Parathyroid adenoma (tissue), 2 donors: ENCODE measurements at regions not wholly inside any gene's neighbourhood (a gene's known extent, or its start where the extent isn't known, plus 50 kb on each side); places are given as distances from the start of the nearest gene placed in this dataset.
"Not testable (repeated sequence)": the region's sequence is repeated elsewhere in the genome, so short reads cannot be mapped to it uniquely, and the experiment has no call there.

Experiments
- H2AFZ ChIP-seq: fragments of 300-600 bp; sonication (generic); one replicate; pipeline ENCODE4 v1.7.0; 2017; ENCODE audit warnings: antibody characterized with exemption, mild to moderate bottlenecking
- H3K27ac ChIP-seq: fragments of 300-600 bp; sonication (generic); one replicate; pipeline ENCODE4 v1.7.0; 2017
- H3K27me3 ChIP-seq: fragments of 300-600 bp; sonication (generic); one replicate; pipeline ENCODE4 v1.7.0; 2017; ENCODE audit warnings: low read length; ENCODE audit not compliant: control insufficient read depth, insufficient read depth
- H3K36me3 ChIP-seq: fragments of 300-600 bp; sonication (generic); one replicate; pipeline ENCODE4 v1.7.0; 2017; ENCODE audit warnings: low read length; ENCODE audit not compliant: control insufficient read depth, insufficient read depth
- H3K4me1 ChIP-seq: fragments of 300-600 bp; sonication (generic); one replicate; pipeline ENCODE4 v1.7.0; 2017; ENCODE audit warnings: control low read depth
- H3K4me2 ChIP-seq: fragments of 300-600 bp; sonication (generic); one replicate; pipeline ENCODE4 v1.7.0; 2017; ENCODE audit warnings: low read length
- H3K4me3 ChIP-seq: fragments of 300-600 bp; sonication (generic); one replicate; pipeline ENCODE4 v1.7.0; 2017; ENCODE audit warnings: low read depth, low read length
- H3K79me2 ChIP-seq: fragments of 300-600 bp; sonication (generic); one replicate; pipeline ENCODE4 v1.7.0; 2017; ENCODE audit warnings: control low read depth
- H3K9ac ChIP-seq: fragments of 300-600 bp; sonication (generic); one replicate; pipeline ENCODE4 v1.7.0; 2017; ENCODE audit warnings: mild to moderate bottlenecking
- H3K9me3 ChIP-seq: fragments of 300-600 bp; sonication (generic); one replicate; pipeline ENCODE4 v1.7.0; 2017; ENCODE audit warnings: low read length; ENCODE audit not compliant: control insufficient read depth
- TF ChIP-seq, protein P1 (sequence below): fragments of 300-600 bp; sonication (generic); IDR thresholded peaks from one replicate; pipeline ENCODE4 v1.7.0; 2017; ENCODE audit warnings: antibody characterized with exemption, mild to moderate bottlenecking
- donor health status: primary hyperparathyroidism.

- H2AFZ ChIP-seq, result no peak overlapping the region
- H3K9me3 ChIP-seq, result no peaks in the 10 kb centered on the region
- H3K4me3 ChIP-seq, result no peak overlapping the region
- no peaks in the 10 kb centered on the region for H3K4me1 ChIP-seq
- H3K36me3 ChIP-seq, result no peaks in the 10 kb centered on the region
- TF ChIP-seq, protein P1, sequence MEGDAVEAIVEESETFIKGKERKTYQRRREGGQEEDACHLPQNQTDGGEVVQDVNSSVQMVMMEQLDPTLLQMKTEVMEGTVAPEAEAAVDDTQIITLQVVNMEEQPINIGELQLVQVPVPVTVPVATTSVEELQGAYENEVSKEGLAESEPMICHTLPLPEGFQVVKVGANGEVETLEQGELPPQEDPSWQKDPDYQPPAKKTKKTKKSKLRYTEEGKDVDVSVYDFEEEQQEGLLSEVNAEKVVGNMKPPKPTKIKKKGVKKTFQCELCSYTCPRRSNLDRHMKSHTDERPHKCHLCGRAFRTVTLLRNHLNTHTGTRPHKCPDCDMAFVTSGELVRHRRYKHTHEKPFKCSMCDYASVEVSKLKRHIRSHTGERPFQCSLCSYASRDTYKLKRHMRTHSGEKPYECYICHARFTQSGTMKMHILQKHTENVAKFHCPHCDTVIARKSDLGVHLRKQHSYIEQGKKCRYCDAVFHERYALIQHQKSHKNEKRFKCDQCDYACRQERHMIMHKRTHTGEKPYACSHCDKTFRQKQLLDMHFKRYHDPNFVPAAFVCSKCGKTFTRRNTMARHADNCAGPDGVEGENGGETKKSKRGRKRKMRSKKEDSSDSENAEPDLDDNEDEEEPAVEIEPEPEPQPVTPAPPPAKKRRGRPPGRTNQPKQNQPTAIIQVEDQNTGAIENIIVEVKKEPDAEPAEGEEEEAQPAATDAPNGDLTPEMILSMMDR, result no peak
- H3K27ac ChIP-seq, result no peak overlapping the region
- H3K4me2 ChIP-seq, result no peak overlapping the region
- H3K27me3 ChIP-seq, result no peaks in the 10 kb centered on the region
- H3K79me2 ChIP-seq, result no peaks in the 10 kb centered on the region
- no peak overlapping the region for H3K9ac ChIP-seq
Measured at GRCh38 chr9:91011891-91012290, 210.3 kb downstream of the SYK start.

DNA sequence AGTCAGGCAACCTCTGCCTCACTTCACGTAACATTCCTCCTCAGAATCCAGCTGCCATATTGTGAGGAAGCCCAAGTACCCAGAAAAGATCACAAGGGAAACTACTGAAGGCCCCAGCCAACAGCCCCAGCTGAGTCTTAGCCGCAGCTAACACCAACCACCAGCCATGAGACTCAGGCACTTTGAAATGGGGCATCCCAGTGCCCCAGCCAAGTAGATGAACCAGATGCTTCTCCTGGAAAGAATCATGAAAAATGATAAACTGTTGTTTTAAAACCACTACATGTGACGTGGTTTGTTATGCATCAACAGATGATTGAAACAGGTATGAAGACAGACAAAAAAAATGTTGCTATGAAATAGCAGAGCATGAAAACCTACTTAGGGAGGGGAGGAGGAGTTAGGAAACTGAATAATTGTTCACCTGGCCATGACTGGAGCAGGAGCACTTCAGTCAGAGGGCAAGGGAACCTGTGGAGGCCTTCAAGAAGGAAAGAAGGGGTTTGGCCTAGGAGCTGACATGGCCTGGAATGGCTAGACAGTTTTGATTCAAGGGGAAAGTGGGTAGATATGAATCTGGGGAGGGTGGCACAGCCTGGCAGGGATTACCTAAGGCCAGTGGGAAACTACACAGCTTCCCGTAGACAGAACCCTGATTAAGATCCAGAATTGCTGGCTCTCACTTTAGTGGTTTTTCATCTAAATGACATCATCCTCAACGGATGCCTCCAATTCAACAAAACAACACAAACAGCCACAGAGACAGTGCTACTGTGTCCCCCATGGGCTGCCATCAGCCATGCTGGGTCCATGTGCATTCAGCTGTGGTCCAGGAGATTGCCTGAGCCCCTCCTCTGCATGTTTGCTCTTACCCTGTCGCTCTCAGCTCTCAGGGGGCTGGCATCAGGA, 211.6 kb downstream of the SYK start:
- H3K9me3 ChIP-seq, result no peaks in the 10 kb centered on the region
- H2AFZ ChIP-seq, result no peak overlapping the region
- no peaks in the 10 kb centered on the region for H3K27me3 ChIP-seq
- no peaks in the 10 kb centered on the region for H3K79me2 ChIP-seq
- no peaks in the 10 kb centered on the region for H3K4me1 ChIP-seq
- H3K4me3 ChIP-seq, result no peak overlapping the region
- H3K27ac ChIP-seq, result no peak overlapping the region
- no peak overlapping the region for H3K4me2 ChIP-seq
- H3K36me3 ChIP-seq, result no peaks in the 10 kb centered on the region
- no peak overlapping the region for H3K9ac ChIP-seq
- TF ChIP-seq, protein P1, result no peak

DNA sequence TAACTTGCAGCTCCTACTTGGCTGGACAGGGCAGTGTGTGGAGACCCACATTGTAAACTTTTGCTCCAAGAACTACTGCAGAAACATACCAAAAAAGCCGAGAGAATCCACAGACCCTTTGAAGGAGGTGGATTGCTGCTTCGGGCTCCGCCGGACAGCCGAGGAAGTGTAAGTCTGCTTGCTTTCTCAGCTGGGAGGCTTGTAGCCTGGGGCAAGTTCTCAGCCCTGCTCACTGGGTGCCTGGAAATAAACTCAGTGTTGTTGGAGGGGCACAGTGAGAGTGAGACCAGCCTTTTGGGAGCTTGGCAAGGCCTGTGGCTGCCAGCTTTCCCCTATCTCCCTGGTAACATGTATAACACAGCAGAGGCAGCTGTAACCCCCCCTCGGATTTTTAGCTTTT, 215.6 kb downstream of the SYK start:
- TF ChIP-seq, protein P1, result no peak

GRCh38 chr9:91019871-91020270, 218.3 kb downstream of the SYK start:
- H3K9ac ChIP-seq, H2AFZ ChIP-seq, H3K4me2 ChIP-seq, H3K4me1 ChIP-seq, H3K79me2 ChIP-seq, H3K36me3 ChIP-seq, H3K27me3 ChIP-seq, H3K4me3 ChIP-seq, H3K27ac ChIP-seq, H3K9me3 ChIP-seq: not testable (repeated sequence)

More for the DNA sequence above, 215.6 kb downstream of the SYK start:
- no peaks in the 10 kb centered on the region for H3K9me3 ChIP-seq
- no peak overlapping the region for H3K4me3 ChIP-seq
- H2AFZ ChIP-seq, result no peak overlapping the region
- H3K36me3 ChIP-seq, result no peaks in the 10 kb centered on the region
- H3K27ac ChIP-seq, result no peak overlapping the region
- no peaks in the 10 kb centered on the region for H3K27me3 ChIP-seq
- no peaks in the 10 kb centered on the region for H3K4me1 ChIP-seq
- H3K79me2 ChIP-seq, result no peaks in the 10 kb centered on the region
- no peak overlapping the region for H3K9ac ChIP-seq
- no peak overlapping the region for H3K4me2 ChIP-seq

DNA sequence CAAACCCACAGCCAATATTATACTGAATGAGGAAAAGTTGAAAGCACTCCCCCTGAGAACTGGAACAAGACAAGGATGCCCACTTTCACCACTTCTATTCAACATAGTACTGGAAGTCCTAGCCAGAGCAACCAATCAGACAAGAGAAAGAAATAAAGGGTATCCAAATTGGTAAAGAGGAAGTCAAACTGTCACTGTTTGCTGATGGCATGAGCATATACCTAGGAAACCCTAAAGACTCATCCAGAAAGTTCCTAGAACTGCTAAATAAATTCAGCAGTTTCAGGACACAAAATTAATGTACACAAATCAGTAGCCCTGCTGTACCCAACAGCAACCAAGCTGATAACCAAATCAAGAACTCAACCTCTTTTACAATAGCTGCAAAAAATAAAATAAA, 220.0 kb downstream of the SYK start:
- H3K4me2 ChIP-seq, H3K36me3 ChIP-seq, H3K4me3 ChIP-seq, H2AFZ ChIP-seq, H3K79me2 ChIP-seq, H3K27ac ChIP-seq, H3K9ac ChIP-seq, H3K4me1 ChIP-seq, H3K9me3 ChIP-seq, H3K27me3 ChIP-seq: not testable (repeated sequence)
